Neural progenitor cell (in vitro differentiated cells): ENCODE measurements at regions not wholly inside any gene's neighbourhood (a gene's known extent, or its start where the extent isn't known, plus 50 kb on each side); places are given as distances from the start of the nearest gene placed in this dataset.

Experiments
- DNase-seq: peaks from one replicate; pipeline ENCODE4 v3.0.0-alpha.2; 2016; ENCODE audit warnings: low spot score
- H2AFZ ChIP-seq: fragments of 200-600 bp; sonication (generic); replicated peaks from 2 replicates; pipeline ENCODE4 v1.6.1; 2016; ENCODE audit warnings: antibody characterized with exemption
- H3F3A ChIP-seq: fragments of 200-600 bp; sonication (generic); 2 replicates; pipeline ENCODE4 v1.6.1; 2016; ENCODE audit warnings: antibody characterized with exemption, low read depth
- H3K27ac ChIP-seq: fragments of 200-600 bp; sonication (generic); 2 replicates; pipeline ENCODE4 v1.5.1; 2016; ENCODE audit warnings: mild to moderate bottlenecking
- H3K27me3 ChIP-seq: fragments of 200-600 bp; sonication (generic); 2 replicates; pipeline ENCODE4 v1.6.1; 2016; ENCODE audit warnings: mild to moderate bottlenecking, moderate library complexity
- H3K36me3 ChIP-seq: fragments of 200-600 bp; sonication (generic); 2 replicates; pipeline ENCODE4 v1.5.1; 2016
- H3K4me1 ChIP-seq: fragments of 200-600 bp; sonication (generic); 2 replicates; pipeline ENCODE4 v1.6.1; 2016; ENCODE audit warnings: mixed run types
- H3K4me2 ChIP-seq: fragments of 200-600 bp; sonication (generic); 2 replicates; pipeline ENCODE4 v1.6.1; 2016
- H3K4me3 ChIP-seq: fragments of 200-600 bp; sonication (generic); 2 replicates; pipeline ENCODE4 v1.5.1; 2016
- H3K79me2 ChIP-seq: fragments of 200-600 bp; sonication (generic); 2 replicates; pipeline ENCODE4 v1.6.1; 2016; ENCODE audit warnings: low read depth
- H3K9ac ChIP-seq: fragments of 200-600 bp; sonication (generic); 2 replicates; pipeline ENCODE4 v1.6.1; 2016
- H3K9me3 ChIP-seq: fragments of 200-600 bp; sonication (generic); 2 replicates; pipeline ENCODE4 v1.5.1; 2016; ENCODE audit warnings: low read depth
- H4K20me1 ChIP-seq: fragments of 200-600 bp; sonication (generic); 2 replicates; pipeline ENCODE4 v1.6.1; 2016; ENCODE audit warnings: low read depth
- H3K27ac Mint-ChIP-seq: 3 replicates; pipeline ENCODE4 v1.8.0; 2021; ENCODE audit warnings: mixed read lengths
- H3K27me3 Mint-ChIP-seq: 2 replicates; pipeline ENCODE4 v1.8.0; 2022; ENCODE audit warnings: low read depth, mild to moderate bottlenecking, inconsistent platforms, moderate library complexity, mixed read lengths; ENCODE audit not compliant: insufficient read depth
- H3K36me3 Mint-ChIP-seq: 3 replicates; pipeline ENCODE4 v1.8.0; 2021; ENCODE audit warnings: mixed read lengths
- H3K4me1 Mint-ChIP-seq: 3 replicates; pipeline ENCODE4 v1.8.0; 2021; ENCODE audit warnings: mixed read lengths
- H3K4me3 Mint-ChIP-seq: 3 replicates; pipeline ENCODE4 v1.8.0; 2021; ENCODE audit warnings: mild to moderate bottlenecking, moderate library complexity, mixed read lengths
- H3K9me3 Mint-ChIP-seq: 3 replicates; pipeline ENCODE4 v1.8.0; 2020; ENCODE audit warnings: mixed read lengths
- EZH2 ChIP-seq: fragments of 200-600 bp; sonication (generic); IDR thresholded peaks from 2 replicates; pipeline ENCODE4 v1.6.1; 2017; ENCODE audit warnings: antibody characterized with exemption, mild to moderate bottlenecking, moderate library complexity
- EZH2phosphoT487 ChIP-seq: fragments of 200-600 bp; sonication (generic); IDR thresholded peaks from 2 replicates; pipeline ENCODE4 v1.6.1; 2017; ENCODE audit warnings: antibody characterized with exemption
- TF ChIP-seq, protein P1 (sequence below): fragments of 200-600 bp; sonication (generic); IDR thresholded peaks from 2 replicates; pipeline ENCODE4 v1.5.1; 2017; ENCODE audit warnings: antibody characterized with exemption, mild to moderate bottlenecking

DNA sequence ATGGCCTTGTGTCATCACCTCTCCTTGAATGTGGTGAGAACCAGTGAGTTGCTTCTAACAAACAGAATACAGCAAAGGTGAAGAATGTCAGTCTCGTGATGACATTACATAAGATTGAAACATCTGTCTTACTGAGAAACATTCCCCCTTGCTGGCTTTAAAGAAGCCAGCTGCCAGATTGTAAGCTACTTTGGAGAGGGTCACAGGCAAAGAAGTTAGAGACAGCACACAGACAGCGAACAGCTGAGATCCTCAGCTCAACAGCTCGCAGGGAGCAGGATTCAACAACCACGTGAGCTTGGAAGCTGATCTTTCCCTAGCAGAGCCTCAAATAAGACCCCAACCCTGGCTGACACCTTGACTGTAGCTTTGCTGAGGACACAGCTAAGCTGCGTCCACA lies 367.9 kb downstream of the LIG4 start:
- no peaks in the 10 kb centered on the region for H3K79me2 ChIP-seq
- peak; percentile 63 for DNase-seq
- no peaks in the 10 kb centered on the region for H3K9me3 ChIP-seq
- no peak overlapping the region for H3K27ac ChIP-seq
- Mint-ChIP-seq H3K4me3 (no peak overlapping the region), H3K36me3 (no peaks in the 10 kb centered on the region), H3K27me3 (no peaks in the 10 kb centered on the region), H3K9me3 (no peaks in the 10 kb centered on the region), H3K4me1 (peaks cover 48% of the 10 kb centered on the region), H3K27ac (peak overlapping the region; percentile 39)
- H3K4me1 ChIP-seq = peaks cover 62% of the 10 kb centered on the region
- no peaks in the 10 kb centered on the region for H3F3A ChIP-seq
- TF ChIP-seq EZH2phosphoT487 = no peak
- peak overlapping the region; percentile 29 for H3K4me2 ChIP-seq
- no peak overlapping the region for H2AFZ ChIP-seq
- peaks cover 20% of the 10 kb centered on the region for H4K20me1 ChIP-seq
- no peak overlapping the region for H3K4me3 ChIP-seq
- H3K9ac ChIP-seq = no peak overlapping the region
- no peaks in the 10 kb centered on the region for H3K27me3 ChIP-seq
- H3K36me3 ChIP-seq = no peaks in the 10 kb centered on the region

GRCh38 chr13:107846642-107847041 lies 368.7 kb downstream of the LIG4 start:
- no peaks in the 10 kb centered on the region for H3K79me2 ChIP-seq
- H3K27ac ChIP-seq = no peak overlapping the region
- Mint-ChIP-seq H3K4me1 (peaks cover 48% of the 10 kb centered on the region), H3K27me3 (no peaks in the 10 kb centered on the region), H3K9me3 (no peaks in the 10 kb centered on the region), H3K27ac (no peak overlapping the region), H3K36me3 (no peaks in the 10 kb centered on the region), H3K4me3 (no peak overlapping the region)
- peaks cover 56% of the 10 kb centered on the region for H3K4me1 ChIP-seq
- H3F3A ChIP-seq = no peaks in the 10 kb centered on the region
- peak overlapping the region; percentile 2 for H3K4me2 ChIP-seq
- peaks cover 20% of the 10 kb centered on the region for H4K20me1 ChIP-seq
- H2AFZ ChIP-seq = no peak overlapping the region
- no peak overlapping the region for H3K9ac ChIP-seq
- TF ChIP-seq EZH2 = no peak
- TF ChIP-seq EZH2phosphoT487 = no peak
- TF ChIP-seq, protein P1, sequence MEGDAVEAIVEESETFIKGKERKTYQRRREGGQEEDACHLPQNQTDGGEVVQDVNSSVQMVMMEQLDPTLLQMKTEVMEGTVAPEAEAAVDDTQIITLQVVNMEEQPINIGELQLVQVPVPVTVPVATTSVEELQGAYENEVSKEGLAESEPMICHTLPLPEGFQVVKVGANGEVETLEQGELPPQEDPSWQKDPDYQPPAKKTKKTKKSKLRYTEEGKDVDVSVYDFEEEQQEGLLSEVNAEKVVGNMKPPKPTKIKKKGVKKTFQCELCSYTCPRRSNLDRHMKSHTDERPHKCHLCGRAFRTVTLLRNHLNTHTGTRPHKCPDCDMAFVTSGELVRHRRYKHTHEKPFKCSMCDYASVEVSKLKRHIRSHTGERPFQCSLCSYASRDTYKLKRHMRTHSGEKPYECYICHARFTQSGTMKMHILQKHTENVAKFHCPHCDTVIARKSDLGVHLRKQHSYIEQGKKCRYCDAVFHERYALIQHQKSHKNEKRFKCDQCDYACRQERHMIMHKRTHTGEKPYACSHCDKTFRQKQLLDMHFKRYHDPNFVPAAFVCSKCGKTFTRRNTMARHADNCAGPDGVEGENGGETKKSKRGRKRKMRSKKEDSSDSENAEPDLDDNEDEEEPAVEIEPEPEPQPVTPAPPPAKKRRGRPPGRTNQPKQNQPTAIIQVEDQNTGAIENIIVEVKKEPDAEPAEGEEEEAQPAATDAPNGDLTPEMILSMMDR = no peak
- H3K4me3 ChIP-seq = no peak overlapping the region
- no peaks in the 10 kb centered on the region for H3K36me3 ChIP-seq
- H3K27me3 ChIP-seq = no peaks in the 10 kb centered on the region
- H3K9me3 ChIP-seq = no peaks in the 10 kb centered on the region
- no peak for DNase-seq

DNA sequence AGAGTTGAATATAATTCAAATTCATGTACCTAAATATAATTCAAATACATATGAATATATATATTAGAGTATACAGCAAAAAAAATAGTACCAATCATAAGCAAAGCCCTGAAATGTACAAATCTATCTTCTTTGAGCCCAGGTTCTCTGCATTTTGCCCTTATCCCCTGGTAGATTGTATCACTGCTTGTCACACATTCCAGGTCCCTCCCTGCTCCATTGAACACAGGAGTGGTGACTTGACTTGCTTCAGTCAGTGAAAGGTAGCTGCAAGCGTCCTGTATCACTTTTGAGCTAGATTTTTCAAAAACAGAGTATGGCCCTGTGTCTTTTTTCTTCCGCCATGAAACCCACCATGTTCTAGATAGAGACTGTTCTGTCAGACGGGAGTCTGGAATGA lies 369.4 kb downstream of the LIG4 start:
- peaks cover 49% of the 10 kb centered on the region for H3K4me1 ChIP-seq
- no peaks in the 10 kb centered on the region for H3K36me3 ChIP-seq
- Mint-ChIP-seq H3K4me1 (peaks cover 44% of the 10 kb centered on the region), H3K36me3 (no peaks in the 10 kb centered on the region), H3K27ac (no peak overlapping the region), H3K4me3 (no peak overlapping the region), H3K9me3 (no peaks in the 10 kb centered on the region), H3K27me3 (no peaks in the 10 kb centered on the region)
- no peaks in the 10 kb centered on the region for H3K79me2 ChIP-seq
- H3K27me3 ChIP-seq = no peaks in the 10 kb centered on the region
- H3F3A ChIP-seq = no peaks in the 10 kb centered on the region
- TF ChIP-seq EZH2 (no peak), EZH2phosphoT487 (no peak)
- H3K27ac ChIP-seq = no peak overlapping the region
- H3K4me3 ChIP-seq = no peak overlapping the region
- H3K9me3 ChIP-seq = no peaks in the 10 kb centered on the region
- H3K9ac ChIP-seq = no peak overlapping the region
- peaks cover 20% of the 10 kb centered on the region for H4K20me1 ChIP-seq
- no peak for DNase-seq
- H2AFZ ChIP-seq = no peak overlapping the region
- H3K4me2 ChIP-seq = no peak overlapping the region

GRCh38 chr13:107843681-107844080 lies 371.7 kb downstream of the LIG4 start:
- Mint-ChIP-seq H3K27ac (no peak overlapping the region), H3K4me3 (no peak overlapping the region), H3K4me1 (peaks cover 38% of the 10 kb centered on the region), H3K36me3 (no peaks in the 10 kb centered on the region), H3K27me3 (no peaks in the 10 kb centered on the region), H3K9me3 (no peaks in the 10 kb centered on the region)
- H3K27me3 ChIP-seq = no peaks in the 10 kb centered on the region
- no peak overlapping the region for H3K4me3 ChIP-seq
- H2AFZ ChIP-seq = no peak overlapping the region
- H3K4me1 ChIP-seq = peaks cover 37% of the 10 kb centered on the region
- H3K27ac ChIP-seq = no peak overlapping the region
- no peak for DNase-seq
- no peaks in the 10 kb centered on the region for H3K9me3 ChIP-seq
- no peaks in the 10 kb centered on the region for H3F3A ChIP-seq
- H3K9ac ChIP-seq = no peak overlapping the region
- no peaks in the 10 kb centered on the region for H3K79me2 ChIP-seq
- H4K20me1 ChIP-seq = peaks cover 17% of the 10 kb centered on the region
- no peak for TF ChIP-seq EZH2
- TF ChIP-seq, protein P1 = no peak
- no peak overlapping the region for H3K4me2 ChIP-seq
- H3K36me3 ChIP-seq = no peaks in the 10 kb centered on the region
